HG03521 (cell line): ENCODE measurements at regions not wholly inside any gene's neighbourhood (a gene's known extent, or its start where the extent isn't known, plus 50 kb on each side); places are given as distances from the start of the nearest gene placed in this dataset.

Experiments used
- ATAC-seq: cut with Tn5 transposase; IDR thresholded peaks from one replicate; pipeline ENCODE4 v1.9.1; 2021; ENCODE audit warnings: mild to moderate bottlenecking, moderate library complexity; ENCODE audit not compliant: unreplicated experiment

DNA sequence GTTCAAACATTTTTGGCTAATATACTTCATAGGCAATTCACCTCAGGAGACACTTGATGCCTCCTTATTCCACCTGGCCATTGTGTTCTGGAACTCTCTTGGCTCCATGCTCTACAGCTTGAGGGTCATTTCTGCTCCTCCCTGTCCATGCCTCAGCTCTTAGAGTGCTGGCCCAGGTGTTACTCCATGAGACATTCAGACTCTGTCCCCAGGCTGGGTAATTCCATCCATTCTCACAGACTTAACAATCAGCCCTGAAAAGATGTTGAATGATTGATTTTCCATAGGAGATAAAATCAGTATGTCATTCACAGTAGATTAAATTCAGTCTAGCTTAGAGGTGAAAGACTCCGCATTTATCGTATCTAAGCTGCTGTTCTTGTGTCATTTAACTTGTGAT, 168.6 kb upstream of the CWC22 start:
- no peak for ATAC-seq

DNA sequence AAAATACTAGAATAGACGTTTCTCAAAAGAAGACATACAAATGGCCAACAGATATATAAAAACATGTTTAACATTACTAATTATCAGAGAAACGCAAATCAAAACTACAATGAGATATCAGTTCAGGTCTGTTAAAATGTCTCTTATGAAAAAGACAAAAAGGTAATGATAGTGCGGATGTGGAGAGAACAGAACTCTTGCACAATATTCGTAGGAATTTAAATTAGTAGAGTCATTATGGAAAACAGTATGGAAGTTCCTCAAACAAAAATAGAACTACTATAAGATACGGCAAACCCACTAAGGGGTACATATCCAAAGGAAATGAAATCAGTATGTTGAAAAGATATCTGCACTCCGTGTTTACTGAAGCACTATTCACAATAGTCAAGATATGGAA, 167.5 kb upstream of the CWC22 start:
- no peak for ATAC-seq

DNA sequence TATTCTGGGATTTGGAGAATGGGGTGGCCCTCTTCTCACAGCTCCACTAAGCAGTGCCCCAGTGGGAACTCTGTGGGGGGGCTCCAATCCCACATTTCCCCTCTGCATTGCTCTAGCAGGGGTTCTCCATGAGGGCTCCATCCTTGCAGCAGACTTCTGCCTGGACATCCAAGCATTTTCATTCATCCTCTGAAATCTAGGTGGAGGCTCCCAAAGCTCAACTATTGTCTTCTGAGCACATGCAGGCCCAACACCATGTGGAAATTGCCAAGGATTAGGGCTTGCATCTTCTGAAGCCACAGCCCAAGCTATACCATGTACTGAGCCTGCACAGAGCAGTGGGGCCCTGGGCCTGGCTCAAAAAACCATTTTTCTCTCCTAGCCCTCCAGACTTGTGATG, 162.4 kb upstream of the CWC22 start:
- ATAC-seq: no peak

DNA sequence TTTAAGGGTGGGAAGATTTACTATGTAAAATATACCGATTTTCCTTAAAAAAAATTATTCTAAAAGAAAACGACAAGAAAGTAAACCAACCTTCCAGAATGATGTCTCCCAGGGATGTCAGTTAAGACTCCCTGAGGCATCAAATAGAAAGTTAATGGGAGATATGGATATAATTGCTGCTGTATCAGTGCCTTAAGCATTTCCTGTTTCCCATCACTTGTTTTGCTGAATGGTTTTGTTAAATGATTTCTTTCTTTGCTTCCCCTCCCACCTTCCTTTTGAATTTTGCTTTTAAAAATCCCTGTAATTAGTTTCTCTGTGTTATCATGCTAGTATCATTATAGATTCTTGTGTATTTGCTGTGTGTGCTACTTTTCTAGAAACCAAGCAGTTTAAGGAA, 154.3 kb upstream of the CWC22 start:
- ATAC-seq: no peak

DNA sequence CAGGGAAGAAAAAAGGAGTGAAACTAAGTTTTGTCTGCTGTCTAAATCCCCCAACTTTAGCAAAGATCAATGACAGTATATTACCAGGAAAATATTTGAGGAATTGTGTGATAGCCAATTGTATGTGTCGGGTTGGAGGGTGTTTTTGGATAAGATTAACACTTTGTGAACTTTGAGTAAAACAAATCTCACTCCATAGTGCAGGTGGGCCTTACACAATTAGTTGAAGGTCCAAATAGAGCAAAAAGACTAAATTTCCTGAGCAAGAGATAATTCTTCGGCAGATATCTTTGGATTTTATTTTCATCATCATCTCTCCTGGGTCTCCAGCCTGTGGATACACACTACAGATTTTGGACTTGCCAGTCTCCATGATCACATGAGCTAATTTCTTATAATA, 152.8 kb upstream of the CWC22 start:
- ATAC-seq: no peak

DNA sequence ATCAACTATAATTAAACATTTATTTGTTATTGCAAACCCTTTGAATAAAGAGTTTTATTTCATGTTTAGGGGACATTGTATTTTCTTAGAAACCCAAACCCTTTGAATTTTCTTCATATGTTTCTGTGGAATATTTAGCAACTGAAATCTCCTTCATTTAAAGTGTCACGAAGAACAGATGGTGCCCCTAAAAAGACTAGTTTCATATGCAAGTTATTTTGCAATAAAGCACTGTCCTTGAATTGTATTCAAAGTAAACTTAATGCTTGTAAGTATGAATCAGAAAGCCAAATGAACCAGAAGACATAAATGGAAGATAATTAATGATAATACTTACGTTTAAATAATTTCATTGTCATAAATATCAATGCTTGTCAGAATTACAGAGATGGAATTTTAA, 151.9 kb upstream of the CWC22 start:
- ATAC-seq: no peak

DNA sequence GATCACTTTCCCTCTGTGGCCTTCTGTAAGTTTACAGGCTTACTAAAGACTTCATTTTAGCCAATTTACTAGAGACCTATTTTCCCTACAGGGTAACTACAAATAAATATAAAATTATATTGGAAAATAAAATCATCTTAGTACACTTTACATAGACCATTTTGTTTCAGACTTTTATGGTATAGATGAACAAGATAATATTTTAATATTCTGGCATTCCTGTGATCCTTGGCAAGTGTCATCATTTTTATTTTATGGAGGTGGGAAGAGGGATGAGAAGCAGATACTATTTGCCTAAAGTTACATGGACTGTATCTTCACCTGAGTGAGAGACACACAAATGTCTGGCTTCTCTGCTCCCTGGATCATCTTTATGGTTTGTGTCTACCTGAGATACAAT, 149.6 kb upstream of the CWC22 start:
- no peak for ATAC-seq

DNA sequence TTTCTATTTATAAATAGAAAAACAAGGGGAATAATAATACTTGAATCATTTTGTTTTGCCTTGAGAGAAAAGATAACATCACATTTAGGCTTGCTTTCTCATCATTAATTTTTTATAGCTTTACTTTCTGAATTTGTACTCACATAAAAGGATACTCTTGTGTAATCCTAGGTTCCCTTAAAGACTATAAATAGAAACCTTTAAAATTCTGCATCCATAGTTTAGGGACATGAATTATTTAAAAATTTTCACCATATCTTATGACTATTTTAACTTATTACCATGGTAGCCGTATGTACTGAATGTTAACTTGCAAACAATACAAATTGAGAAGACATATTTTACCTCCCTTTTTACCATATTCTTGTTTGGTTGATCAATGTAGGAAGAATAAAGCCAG, 143.5 kb upstream of the CWC22 start:
- ATAC-seq: no peak

DNA sequence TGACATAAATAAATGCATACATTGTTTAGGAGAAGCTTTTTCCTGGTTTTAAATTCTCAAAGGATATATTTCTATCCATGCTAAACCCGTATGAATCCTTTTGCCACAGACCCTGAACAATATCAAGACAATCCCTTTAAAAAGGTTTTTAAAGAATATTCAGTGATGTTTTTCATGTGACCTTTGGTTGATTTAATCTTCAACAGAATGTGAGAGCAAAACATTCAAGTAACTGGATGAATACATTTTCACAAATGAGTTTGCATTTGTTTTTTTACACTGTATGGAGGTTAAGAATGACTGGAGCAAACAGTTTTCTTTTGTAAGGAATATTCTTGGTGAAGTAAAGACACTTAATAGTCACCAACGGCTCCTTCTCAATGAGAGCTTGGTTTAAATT, 139.4 kb upstream of the CWC22 start:
- no peak for ATAC-seq

DNA sequence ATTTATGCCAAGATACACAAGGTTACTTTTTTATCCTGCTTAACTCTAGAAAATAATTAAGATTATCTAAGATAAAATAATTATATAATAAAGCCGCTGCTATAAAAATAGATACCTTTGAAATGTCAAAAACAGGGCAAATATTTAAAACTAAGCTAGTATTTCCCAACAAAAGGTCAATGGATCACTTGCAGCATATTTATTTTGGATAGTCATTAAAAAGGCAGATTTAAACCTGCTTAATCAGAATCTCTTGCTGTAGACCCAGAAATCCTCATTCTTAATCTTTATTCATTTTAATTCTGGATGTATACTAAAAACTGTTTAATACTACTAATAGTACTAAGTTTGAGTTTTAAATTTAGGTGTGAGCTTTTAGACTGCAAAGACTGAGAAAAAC, 139.0 kb upstream of the CWC22 start:
- ATAC-seq: no peak

DNA sequence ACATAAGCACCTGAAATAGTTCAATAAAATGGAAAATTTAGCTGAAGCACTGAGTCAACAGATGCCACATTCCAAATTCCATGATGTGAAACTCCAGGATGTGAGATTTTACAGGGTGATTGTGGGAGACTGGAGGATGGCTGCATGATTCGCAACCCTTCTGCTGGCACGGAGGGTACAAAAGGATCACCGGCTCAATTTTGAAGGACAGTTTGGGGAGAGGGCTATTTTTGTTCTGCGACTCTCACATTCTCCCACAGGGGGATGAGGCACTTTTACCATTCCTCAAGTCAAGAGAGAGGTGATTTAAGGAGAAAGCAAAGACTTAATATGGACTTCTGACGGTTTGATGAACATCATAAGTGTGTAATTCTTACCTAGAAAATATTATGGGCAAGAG, 138.1 kb upstream of the CWC22 start:
- no peak for ATAC-seq

DNA sequence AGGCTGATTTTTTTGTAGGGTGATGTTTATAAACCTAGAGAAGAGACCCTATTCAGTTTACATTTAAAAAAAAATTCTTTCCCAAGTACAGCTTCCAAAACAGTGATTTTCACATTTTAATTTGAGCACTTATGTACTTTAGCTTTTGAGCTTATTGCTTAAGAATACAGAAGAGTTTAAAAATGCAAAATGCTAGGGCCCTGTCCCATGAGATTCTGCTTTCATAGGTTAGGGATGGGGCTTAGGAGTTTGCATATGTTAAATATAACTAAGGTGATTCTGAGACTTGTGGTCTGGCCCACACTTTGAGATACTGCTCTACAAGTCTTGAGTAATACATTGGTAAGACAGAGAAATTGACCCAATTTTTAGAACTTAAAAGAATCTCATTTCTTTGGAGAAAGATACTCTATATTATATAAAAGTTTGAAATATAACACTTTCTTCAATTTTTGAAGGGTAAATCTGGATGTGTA, 137.3 kb upstream of the CWC22 start:
- no peak for ATAC-seq

DNA sequence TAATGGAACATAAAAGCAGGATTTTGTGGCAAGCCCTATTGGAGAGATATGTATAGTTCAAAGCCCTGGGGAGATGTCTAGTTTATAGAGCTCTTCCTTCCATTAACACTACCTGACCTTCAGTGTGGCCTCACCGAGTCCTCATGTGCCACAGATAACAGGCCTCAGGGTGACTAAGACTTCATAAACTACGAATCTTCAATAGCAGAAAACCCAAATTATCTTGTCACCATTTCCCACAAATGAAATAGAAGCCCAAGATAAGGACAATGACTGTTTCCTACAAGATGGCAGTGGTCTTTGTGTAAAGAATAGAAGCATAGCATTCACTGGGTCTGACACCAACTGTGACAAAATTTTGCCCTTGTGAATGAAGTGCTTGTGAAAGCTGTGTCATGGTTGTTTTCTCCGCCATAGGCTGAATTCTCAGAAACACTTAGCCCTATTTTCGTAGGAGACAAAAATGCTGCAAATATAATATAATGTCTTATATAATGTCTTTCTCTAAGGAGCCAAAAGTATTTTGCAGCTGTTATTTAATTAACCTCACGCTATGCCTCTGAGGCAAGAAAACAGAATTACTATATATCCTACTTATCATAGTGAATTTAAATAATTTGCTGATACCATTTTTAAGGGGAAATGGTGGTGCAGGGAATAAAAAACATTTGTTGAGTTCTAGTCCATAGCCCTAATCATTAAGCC, 136.7 kb upstream of the CWC22 start:
- ATAC-seq: no peak

DNA sequence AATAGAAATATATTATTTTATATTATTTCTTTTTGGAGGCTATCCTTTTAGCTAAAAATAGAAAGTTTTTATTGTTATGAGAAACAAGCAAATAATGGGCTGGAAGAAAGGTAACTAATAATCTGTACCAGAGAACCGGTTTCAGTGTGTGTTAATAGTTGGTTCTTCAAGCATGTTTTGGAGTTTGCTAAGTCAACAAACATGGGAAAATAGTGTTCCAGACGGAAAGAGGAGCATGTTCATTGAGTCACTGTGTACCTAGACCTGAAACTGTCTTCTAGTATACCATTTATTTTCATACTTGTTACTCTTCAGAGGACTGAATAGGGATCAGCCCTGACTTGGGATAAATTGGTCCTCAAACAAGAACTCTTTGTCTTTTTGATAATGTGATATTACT, 134.5 kb upstream of the CWC22 start:
- ATAC-seq: no peak

DNA sequence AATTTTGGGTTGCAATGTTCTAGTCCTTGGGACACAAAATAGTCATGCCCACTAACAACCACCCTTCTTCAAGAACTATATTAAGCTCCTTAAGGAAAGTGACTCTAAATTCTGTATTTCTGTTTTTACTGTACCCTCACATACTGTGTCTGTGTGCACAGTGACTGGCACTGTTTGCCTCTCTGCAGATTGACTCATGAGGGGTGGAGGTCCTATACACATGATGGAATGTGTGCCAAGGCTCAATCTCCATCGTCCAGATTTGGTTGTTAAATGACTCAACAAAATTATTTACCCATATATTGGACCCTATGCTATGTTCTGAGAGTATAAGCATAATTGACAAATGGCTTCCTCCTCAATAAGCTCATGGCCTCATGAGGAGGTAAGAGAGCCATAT, 126.6 kb upstream of the CWC22 start:
- ATAC-seq: no peak

DNA sequence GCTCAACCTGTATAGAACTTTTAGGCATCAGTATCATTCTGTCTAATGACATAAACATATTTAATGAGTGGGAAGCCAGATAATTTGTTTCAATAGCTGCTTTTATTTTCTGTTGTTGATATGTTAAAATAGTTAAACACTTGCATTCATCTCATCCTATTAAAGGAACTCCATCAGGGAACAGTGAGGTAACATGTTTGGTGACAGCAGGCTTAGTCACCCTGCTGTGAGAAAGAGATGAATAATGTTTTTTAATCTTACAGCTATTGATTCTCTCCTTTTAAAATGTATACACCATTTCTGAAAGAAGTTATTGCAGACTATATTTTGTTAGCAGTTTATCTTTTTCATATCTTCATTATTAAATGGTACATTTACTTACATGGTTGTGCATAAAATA, 123.3 kb upstream of the CWC22 start:
- no peak for ATAC-seq

DNA sequence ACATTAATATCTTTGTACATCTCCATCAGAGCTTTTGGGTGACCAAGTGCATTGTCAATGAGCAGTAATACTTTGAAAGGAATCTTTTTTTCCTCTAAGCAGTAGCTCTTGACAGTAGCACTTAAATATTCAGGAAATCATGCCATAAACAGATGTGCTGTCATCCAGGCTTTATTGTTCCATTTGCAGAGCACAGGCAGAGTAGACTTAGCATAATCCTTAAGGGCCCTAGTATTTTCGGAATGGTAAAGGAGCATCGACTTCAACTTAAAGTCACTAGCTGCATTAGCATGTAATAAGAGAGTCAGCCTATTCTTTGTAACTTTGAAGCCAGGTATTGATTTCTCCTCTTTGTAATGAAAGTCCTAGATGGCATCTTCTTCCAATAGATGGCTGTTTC, 121.8 kb upstream of the CWC22 start:
- no peak for ATAC-seq

DNA sequence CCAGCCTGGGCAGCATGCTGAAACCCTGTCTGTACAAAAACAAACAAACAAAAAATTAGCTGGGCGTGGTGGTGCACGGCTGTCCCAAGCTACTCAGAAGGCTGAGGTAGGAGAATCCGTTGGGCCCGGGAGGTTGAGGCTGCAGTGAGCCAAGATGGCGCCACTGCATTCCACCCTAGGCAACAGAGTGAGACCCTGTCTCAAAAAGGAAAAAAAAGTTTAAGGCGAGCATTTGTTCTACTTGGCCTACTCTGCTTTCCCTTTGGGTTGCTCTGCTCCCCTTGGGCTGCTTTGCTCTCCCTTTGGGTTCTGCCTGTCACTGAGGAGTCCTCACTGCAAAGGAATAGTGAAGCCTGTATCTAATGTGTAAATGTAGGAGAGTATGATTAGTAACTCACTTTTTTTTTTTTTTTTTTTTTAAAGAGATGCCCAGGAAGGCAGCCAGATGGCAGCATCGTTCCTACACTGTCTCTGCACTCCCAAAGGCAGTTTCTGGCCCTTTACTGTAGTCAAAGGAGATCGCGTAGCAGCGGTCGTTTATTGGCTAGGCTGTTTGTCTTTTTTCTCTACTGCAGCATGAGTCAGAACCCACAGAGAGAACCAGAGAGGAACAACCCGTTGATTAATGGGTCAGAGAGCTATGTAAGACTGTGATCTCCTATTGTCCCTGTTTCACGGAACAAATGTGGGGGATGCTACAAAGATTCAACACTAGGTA, 118.3 kb upstream of the CWC22 start:
- ATAC-seq: peak; percentile 78

DNA sequence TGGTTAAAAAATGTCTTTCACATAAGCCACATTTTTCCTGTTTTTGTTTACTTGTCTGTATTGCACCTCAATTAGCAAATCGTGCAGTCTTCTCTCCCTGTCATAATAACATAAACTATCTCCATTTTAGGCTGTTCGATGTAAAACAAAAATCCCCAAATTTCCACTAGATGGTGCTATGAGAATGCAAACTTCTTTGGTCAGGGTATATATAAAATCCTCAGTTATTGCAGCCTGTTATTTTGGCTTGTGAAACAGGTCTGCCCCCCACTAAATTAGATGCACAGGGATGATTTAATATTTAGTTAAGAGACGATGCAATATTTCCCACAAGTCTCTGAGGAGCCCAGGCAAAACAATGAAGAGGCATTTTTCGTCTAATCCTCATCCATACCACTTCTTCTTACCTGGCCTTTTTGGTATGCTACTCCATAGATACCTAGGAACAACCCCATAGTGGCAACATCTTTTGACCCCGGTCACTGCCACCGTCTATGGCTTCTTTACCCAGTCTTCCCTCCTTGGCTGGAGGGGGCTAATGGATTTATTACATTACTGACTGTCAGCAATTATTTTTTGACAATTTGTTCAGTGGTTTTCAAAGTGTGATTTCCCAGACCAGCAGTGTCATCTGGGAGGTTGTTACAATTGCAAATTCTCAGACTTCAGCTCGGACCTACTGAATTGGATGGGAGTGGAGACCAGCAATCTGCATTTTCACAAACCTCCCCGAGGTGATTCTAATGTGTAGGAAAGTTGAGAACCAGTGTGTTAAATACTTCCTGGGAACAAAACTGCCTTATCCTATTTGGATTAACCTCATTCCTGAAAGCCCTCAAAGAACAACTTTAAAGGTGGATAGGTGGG, 117.4 kb upstream of the CWC22 start:
- ATAC-seq: peak; percentile 47

DNA sequence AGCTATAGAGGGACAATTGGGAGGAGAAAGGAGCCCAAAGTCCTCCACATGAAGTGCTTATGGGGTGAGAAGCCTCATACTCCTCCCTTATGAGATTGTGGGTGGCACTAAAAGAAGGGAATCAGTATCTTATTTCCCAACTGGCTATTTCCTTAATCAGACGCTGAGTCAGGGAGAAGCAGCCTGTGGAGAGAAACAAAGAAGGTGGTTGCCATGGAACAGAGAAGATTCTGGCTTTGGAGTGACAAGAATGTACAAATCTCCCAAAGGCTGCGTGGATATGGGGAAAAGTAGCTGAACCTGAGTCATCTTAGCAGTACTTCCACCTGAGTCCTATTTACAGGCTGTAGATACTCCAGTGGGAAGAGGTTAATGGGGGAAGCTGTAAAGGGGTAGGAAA, 115.8 kb upstream of the CWC22 start:
- ATAC-seq: no peak

DNA sequence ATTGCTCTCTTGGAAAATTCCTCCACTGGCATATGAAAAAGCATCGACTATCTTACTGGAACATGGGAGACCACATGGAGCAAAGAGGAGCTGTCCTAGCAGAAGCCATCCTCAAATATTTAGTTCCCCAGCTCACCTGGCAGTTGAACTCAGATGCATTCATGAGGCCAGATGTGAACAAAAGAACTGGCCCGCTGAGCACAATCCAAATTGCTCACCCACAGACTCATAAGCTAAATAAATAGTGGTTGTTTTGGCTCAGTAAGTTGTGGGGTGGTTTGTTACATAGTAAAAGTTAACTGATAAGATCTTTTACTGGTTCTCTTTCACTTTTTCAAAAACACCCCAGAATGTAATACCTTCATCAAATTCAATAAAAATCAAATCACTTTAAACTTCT, 108.6 kb upstream of the CWC22 start:
- ATAC-seq: no peak

DNA sequence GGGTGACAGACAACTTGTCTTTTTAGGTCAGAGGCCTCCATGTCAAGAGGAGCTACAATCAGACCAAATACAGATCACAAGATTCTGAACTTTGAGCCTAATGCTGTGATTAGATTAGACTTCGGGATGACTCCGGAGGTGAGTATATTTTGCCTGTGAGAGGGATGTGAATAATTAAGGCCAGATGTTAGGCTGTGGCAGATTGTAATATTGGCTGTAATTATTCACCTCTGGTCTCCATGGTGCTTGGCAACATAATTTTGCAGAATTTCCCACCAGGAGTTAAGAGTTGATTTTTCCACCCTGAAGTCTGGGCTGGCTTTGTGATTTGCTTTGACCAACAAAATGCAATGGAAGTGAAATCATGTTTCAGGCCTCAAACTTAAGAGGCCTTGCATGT, 108.2 kb upstream of the CWC22 start:
- ATAC-seq: no peak
